IPS DF 6.9 (cell line): ENCODE measurements at regions not wholly inside any gene's neighbourhood (a gene's known extent, or its start where the extent isn't known, plus 50 kb on each side); places are given as distances from the start of the nearest gene placed in this dataset.
"Not testable (repeated sequence)": the region's sequence is repeated elsewhere in the genome, so short reads cannot be mapped to it uniquely, and the experiment has no call there.

ENCODE experiments used
- DNase-seq: peaks from one replicate; pipeline ENCODE4 v3.0.0-alpha.2; 2013; ENCODE audit warnings: low read depth, low spot score
- H3K27ac ChIP-seq: one replicate; pipeline ENCODE4 v1.5.1; 2013; ENCODE audit warnings: low read length, control low read depth
- H3K27me3 ChIP-seq: 2 replicates; pipeline ENCODE4 v1.6.1; 2013; ENCODE audit warnings: mild to moderate bottlenecking, low read length; ENCODE audit not compliant: control insufficient read depth, insufficient read depth
- H3K36me3 ChIP-seq: 2 replicates; pipeline ENCODE4 v1.6.1; 2013; ENCODE audit warnings: low read length; ENCODE audit not compliant: control insufficient read depth, insufficient read depth
- H3K4me1 ChIP-seq: 2 replicates; pipeline ENCODE4 v1.6.1; 2013; ENCODE audit warnings: low read length; ENCODE audit not compliant: control insufficient read depth, insufficient read depth
- H3K4me3 ChIP-seq: 2 replicates; pipeline ENCODE4 v1.5.1; 2013; ENCODE audit warnings: mild to moderate bottlenecking, low read length
- H3K9me3 ChIP-seq: 2 replicates; pipeline ENCODE4 v1.6.1; 2013; ENCODE audit warnings: low read length, inconsistent platforms; ENCODE audit not compliant: control insufficient read depth, insufficient read depth
- WGBS: extraction: QIAGEN DNeasy Blood & Tissue Kit; methylation state at CpG from one replicate; pipeline ENCODE4 v1.1.7; 2013; ENCODE audit warnings: mixed read lengths, missing lambda C conversion rate; ENCODE audit not compliant: insufficient read length, insufficient coverage; 5-methylcytosine and 5-hydroxymethylcytosine counted together

DNA sequence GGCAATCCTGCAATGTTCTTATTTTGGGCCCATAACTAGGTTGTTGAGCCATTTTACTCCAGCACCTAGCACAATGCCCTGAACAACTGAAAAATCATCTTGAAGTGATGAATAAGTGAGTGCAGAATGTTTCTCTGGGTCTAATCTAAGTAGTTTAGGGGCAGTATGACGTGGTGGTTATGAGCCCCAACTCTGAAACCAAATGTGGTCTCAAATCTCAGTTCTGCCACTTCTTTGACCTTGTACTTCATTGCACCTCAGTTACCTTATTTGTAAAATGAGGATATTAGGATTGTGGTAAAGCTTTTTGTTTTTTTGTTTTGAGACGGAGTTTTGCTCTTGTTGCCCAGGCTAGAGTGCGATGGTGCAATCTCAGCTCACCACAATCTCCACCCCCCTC is 80.9 kb upstream of the SNX2 start:
- WGBS: no CpG with 5 or more reads among the region's 3 CpGs

DNA sequence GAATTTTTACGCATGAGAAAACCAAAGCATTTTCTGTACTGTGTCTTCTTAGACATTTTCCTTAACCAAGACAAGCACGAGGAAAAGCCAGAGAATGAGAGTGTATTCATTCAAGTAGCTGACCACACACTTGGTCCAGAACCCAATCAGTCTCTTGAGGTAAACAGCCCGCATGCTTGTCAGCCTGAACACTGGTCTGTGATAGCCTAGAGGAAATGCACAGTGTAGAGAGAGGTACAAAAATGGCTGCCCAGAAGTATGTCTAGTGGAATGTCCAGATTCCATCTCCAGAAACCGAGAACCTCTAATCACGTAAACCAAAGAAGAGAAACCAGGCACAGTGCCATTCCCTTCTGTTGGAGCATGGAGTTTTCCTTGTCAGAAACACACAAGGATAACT is 80.0 kb upstream of the SNX2 start:
- Histone ChIP-seq H3K4me1 (no peaks in the 10 kb centered on the region; the same call in 1 of the 2 replicates), H3K4me3 (no peak overlapping the region), H3K27me3 (no peaks in the 10 kb centered on the region), H3K9me3 (no peaks in the 10 kb centered on the region), H3K36me3 (no peaks in the 10 kb centered on the region), H3K27ac (no peak overlapping the region)
- no peak for DNase-seq
- WGBS: no CpG with 5 or more reads among the region's 5 CpGs

More for the DNA sequence above, 80.9 kb upstream of the SNX2 start:
- no peak for DNase-seq
- no peak overlapping the region for H3K4me3 ChIP-seq
- H3K9me3 ChIP-seq: no peaks in the 10 kb centered on the region
- H3K4me1 ChIP-seq: no peaks in the 10 kb centered on the region; the same call in 1 of the 2 replicates
- H3K27me3 ChIP-seq: no peaks in the 10 kb centered on the region
- no peak overlapping the region for H3K27ac ChIP-seq
- no peaks in the 10 kb centered on the region for H3K36me3 ChIP-seq

DNA sequence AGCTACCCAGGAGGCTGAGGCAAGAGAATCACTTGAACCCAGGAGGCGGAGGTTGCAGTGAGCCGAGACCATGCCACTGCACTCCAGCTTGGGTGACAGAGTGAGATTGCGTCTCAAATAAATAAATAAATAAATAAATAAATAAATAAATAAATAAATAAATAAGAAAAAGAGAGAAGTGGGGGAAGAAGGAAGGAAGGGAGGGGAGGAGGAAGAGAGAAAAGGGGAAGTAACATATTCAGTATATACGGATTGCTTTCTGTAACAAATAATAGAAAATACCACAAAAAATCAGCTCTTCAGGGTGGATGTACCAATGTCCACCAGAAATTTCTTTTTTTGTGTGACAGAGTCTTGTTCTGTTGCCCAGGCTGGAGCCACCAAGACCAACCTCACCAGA is 78.1 kb upstream of the SNX2 start:
- not testable (repeated sequence) for H3K4me3 ChIP-seq, DNase-seq, H3K4me1 ChIP-seq, H3K27ac ChIP-seq, H3K9me3 ChIP-seq, H3K36me3 ChIP-seq, H3K27me3 ChIP-seq
- no CpG with 5 or more reads among the region's 4 CpGs for WGBS

DNA sequence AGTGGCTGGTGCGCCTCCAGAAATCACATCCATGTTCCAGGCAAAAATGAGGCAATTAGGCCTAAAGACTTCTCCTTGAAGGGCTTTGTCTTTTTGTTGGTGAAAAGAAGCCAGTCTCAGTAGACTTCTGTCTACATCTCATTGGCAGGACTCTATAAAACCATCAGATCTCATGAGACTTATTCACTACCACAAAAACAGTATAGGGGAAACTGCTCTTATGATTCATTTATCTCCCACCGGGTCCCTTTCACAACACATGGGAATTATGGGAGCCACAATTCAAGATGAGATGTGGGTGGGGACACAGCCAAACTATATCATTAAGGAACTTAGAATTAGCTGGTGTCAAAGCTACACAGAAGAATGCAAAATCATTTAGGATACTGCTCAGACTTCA is 77.7 kb upstream of the SNX2 start:
- H3K4me1 ChIP-seq: no peaks in the 10 kb centered on the region; the same call in 1 of the 2 replicates
- H3K36me3 ChIP-seq: no peaks in the 10 kb centered on the region
- no peak overlapping the region for H3K4me3 ChIP-seq
- H3K27me3 ChIP-seq: no peaks in the 10 kb centered on the region
- no peak overlapping the region for H3K27ac ChIP-seq
- no peak for DNase-seq
- H3K9me3 ChIP-seq: no peaks in the 10 kb centered on the region
- no CpG with 5 or more reads among the region's 2 CpGs for WGBS

DNA sequence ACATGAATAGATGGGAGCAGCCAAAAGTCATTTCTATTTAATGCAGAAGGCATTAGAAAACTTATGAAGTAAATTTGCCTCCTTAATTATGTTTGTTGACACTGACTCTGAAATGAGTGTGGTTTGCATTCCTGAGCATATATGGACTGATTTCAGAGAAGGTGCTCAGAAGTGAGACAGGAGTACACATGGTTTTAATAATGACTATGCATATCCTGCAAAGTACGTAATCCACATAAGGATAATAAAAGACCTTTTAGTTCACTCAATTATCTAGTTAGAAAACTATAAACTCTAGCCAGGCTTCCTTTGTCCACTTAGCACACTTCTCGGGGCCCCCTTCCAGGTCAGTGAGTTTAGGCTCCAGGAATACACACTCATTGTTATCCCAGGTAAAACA is 75.7 kb upstream of the SNX2 start:
- no peaks in the 10 kb centered on the region for H3K27me3 ChIP-seq
- H3K4me3 ChIP-seq: no peak overlapping the region
- H3K27ac ChIP-seq: no peak overlapping the region
- WGBS: no CpG with 5 or more reads among the region's 2 CpGs
- no peaks in the 10 kb centered on the region for H3K36me3 ChIP-seq
- H3K4me1 ChIP-seq: no peaks in the 10 kb centered on the region; the same call in 1 of the 2 replicates
- H3K9me3 ChIP-seq: no peaks in the 10 kb centered on the region
- DNase-seq: no peak

DNA sequence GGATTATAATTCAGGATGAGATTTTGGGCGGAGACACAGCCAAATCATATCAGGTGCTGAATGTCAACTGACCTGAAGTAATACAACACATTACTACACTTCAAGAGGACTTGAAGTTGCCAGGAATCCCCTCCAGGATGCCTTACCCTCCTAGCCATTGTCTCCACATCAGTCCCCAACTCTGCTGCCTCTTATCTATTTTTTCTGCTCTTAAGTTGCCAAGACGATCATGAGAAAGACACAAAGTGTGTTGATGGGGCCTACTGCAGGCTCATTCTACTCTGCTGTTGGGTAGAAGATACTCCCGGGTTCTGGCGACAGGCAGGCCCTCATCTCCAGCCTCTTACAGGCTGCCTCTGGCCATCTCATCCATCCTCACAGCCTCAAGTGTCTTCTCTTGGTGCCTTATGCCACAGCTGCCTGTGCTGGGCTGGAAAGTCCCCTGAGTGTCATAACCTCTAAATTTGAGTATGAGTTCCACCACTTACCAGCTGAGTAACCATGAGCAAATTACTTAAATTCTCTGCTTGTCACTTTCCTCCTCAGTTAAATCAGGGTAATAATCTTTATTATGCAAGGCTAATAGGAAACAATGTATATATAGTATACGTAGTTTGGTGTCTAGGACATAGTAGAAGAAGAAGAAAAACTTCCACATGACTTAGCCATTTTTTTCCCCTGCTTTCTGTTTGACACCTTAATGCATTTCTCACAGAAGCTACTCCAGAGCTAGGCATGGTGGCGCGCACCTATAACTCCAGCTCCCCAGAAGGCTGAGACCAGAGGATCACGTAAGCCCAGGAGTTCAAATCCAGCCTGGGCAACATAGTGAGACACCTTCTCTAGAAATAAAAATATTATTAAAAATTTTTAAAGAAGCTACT is 73.0 kb upstream of the SNX2 start:
- no peaks in the 10 kb centered on the region; the same call in 1 of the 2 replicates for H3K4me1 ChIP-seq
- no peak overlapping the region for H3K27ac ChIP-seq
- DNase-seq: no peak
- no peaks in the 10 kb centered on the region for H3K9me3 ChIP-seq
- H3K27me3 ChIP-seq: no peaks in the 10 kb centered on the region
- H3K4me3 ChIP-seq: no peak overlapping the region
- no peaks in the 10 kb centered on the region for H3K36me3 ChIP-seq
- WGBS: no CpG with 5 or more reads among the region's 8 CpGs

DNA sequence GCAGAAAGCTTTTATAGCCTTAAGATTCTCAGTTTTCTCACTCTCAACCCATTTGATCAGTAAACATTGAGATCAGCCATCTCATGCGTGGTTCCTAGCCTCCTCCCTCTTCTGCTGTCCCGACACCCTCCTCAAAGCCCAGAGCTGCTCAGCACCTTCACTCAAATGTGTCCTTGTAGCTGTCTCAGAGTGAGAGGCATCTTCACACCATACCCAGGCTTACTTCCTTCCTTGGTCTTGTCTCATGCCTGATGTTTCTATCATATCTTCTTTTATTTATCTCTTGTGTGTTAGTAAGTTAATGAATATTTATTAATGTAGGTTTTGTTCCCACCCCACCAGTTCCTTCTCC is 72.4 kb upstream of the SNX2 start:
- no peak overlapping the region for H3K27ac ChIP-seq
- no peaks in the 10 kb centered on the region for H3K4me1 ChIP-seq
- no CpG with 5 or more reads among the region's 2 CpGs for WGBS

DNA sequence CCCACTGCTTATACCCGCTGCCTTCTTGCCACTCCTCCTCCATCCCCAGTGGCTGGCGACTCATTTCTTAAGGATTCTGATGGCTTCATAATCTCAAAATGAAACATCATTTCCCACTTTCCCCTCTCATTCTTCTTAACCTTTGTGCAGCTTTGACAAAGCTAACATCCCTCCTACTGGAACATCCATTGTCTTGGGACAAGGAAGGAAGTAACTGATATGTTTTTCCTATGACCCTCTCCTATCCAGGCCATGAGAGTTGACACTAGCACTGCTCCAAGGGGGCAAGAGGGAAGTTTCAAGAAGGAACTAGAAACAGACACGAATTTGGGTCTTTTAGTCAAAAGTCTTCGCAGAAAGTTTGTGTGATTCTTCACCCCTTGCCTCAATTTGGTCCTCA is 71.7 kb upstream of the SNX2 start:
- DNase-seq: no peak
- WGBS: no CpG with 5 or more reads among the region's 4 CpGs
- no peaks in the 10 kb centered on the region for H3K27me3 ChIP-seq
- H3K4me3 ChIP-seq: no peak overlapping the region
- H3K36me3 ChIP-seq: no peaks in the 10 kb centered on the region
- no peak overlapping the region for H3K27ac ChIP-seq
- no peaks in the 10 kb centered on the region for H3K9me3 ChIP-seq
- H3K4me1 ChIP-seq: no peaks in the 10 kb centered on the region

More for the DNA sequence above, 72.4 kb upstream of the SNX2 start:
- Histone ChIP-seq H3K4me3 (no peak overlapping the region), H3K27me3 (no peaks in the 10 kb centered on the region), H3K36me3 (no peaks in the 10 kb centered on the region), H3K9me3 (no peaks in the 10 kb centered on the region)
- DNase-seq: no peak

DNA sequence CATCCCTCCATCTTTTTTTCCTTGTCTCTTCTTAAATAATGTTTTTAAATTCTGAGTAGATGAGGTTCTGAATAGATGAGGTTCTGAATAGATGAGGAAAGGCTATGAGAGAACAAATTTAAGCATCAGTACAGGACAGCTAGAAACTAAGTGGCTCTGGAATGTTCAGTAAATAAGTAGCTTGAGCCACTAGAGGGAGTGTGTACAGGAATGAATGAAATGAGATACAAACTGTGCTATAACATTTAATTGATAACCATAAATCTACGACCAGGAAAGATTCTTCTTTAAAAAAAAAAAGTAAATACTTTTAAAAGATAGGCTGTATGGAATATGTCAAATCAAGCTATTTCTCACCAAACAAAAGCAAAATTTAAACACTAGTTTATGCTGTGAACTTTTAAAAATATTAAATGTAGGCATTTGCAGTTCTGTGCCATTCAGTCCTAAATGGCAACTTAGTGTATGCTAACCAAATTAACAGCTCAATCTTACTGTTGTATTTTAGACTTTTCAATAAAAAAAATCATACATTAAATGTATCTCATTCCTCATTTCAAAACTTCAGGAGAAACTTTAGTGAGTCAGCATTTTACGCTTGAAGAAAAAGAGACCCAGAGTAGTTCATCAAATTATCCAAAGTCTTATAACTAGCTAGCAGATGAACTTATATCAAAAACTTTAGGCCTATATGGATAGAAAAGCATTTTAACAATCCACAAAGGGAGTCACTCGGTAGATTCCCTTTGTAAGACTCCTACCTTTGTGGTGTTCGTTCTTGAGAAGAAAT is 70.4 kb upstream of the SNX2 start:
- no peak overlapping the region for H3K27ac ChIP-seq
- H3K27me3 ChIP-seq: no peaks in the 10 kb centered on the region
- no peak overlapping the region for H3K4me3 ChIP-seq
- no CpG with 5 or more reads among the region's 4 CpGs for WGBS
- H3K4me1 ChIP-seq: no peaks in the 10 kb centered on the region
- H3K9me3 ChIP-seq: no peaks in the 10 kb centered on the region
- no peaks in the 10 kb centered on the region for H3K36me3 ChIP-seq
- DNase-seq: no peak

DNA sequence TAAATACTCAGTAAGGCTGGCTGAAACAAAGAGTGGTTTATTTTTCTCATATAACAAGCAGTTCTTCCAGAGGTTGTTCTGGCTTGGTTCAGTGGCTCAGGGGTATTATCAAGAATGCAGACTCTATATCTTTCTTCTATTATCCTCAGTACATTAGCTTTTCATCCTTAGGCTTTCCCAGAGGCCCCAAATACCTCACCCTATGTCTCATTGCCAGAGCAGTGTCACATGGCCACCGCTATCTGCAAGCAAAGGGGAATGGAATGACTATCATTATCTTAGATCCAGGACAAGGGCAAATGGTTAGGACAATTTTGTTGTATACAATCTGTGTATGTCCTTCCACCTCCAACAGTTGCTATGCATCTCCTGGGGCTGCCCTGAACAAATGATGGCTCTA is 69.0 kb upstream of the SNX2 start:
- H3K4me3 ChIP-seq: no peak overlapping the region
- H3K27ac ChIP-seq: no peak overlapping the region
- no peaks in the 10 kb centered on the region for H3K36me3 ChIP-seq
- H3K9me3 ChIP-seq: no peaks in the 10 kb centered on the region
- no CpG with 5 or more reads among the region's 1 CpG for WGBS
- no peak for DNase-seq
- no peaks in the 10 kb centered on the region for H3K4me1 ChIP-seq
- H3K27me3 ChIP-seq: no peaks in the 10 kb centered on the region
